Frontal cortex (tissue), 3 donors: ENCODE measurements at regions not wholly inside any gene's neighbourhood (a gene's known extent, or its start where the extent isn't known, plus 50 kb on each side); places are given as distances from the start of the nearest gene placed in this dataset.
"Not testable (repeated sequence)": the region's sequence is repeated elsewhere in the genome, so short reads cannot be mapped to it uniquely, and the experiment has no call there.

Experiments used
- DNase-seq, 2 donors: peaks; one replicate each; pipeline ENCODE4 v3.0.0; 2012; ENCODE audit warnings: low spot score in 2 of 2
- FAIRE-seq: peaks from 2 replicates; lab custom pipeline; 2012; peaks lifted over from hg19 to GRCh38; lab: Jason Lieb, UNC
- donor health status: control.
- donor health status: control.
- donor health status: control.

DNA sequence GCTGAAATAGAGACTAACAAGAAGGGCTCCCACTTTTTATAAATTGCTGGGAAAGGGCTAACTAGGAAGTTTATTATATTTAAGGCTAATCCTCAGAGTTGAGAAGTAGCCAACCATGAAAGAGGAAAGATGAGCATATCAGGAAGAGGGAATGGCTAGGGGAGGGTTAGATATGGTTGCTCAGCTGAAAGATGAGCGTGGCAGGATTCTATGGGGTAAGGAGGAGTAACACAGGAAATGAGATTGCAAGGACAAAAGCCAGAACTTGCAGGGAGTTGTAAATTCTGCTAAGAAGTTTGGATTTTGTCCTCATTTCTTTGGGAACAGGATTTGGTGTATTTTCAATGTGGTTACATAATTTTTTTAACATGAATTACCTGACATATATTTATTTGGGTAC, 127.4 kb upstream of the ATP2B1 start:
- DNase-seq, result no peak
- no peak for FAIRE-seq

- no peak for FAIRE-seq
Observed at GRCh38 chr12:89834676-89835075, 126.0 kb upstream of the ATP2B1 start.

GRCh38 chr12:89833337-89834252, 125.0 kb upstream of the ATP2B1 start:
- no peak for DNase-seq

More at GRCh38 chr12:89834676-89835075, 126.0 kb upstream of the ATP2B1 start:
- DNase-seq, result no peak

GRCh38 chr12:89832336-89832735, 123.7 kb upstream of the ATP2B1 start:
- no peak for DNase-seq

More at GRCh38 chr12:89833337-89834252, 125.0 kb upstream of the ATP2B1 start:
- FAIRE-seq, result no peak

DNA sequence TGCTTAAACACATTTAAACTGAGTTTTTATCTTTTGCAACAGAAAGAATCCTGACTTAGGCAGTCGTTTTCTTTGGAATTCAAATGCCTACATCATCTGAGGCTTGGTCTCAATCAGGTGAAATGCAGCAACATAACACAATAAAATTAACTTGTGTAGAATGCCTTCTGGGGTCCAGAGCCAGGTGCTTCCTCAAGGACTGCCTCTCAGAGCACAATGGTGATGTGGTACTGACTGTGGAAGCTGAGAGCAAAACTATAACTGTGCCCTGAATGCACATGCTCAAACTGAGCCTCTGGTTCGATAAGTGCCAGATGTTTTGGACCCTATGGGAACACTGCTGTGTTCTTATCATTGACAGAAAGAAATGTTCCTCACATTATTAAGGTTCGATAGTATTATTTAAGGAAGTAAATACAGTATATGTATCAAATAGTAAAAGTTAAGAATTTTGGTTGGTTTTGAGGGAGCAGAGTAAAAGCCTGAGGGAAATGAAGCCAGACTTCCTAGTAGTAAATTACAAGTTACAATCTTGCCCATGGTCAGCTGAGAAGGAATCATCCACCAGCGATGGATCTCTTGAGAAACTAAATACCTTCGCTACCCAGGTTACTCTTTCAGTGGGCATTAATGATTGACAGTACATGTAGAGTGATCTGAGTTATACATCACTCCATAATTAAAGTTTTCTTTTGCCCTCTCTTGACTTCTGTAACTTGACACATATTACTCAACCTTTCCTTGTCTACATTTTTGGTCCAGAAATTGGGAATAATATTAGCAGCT, 122.9 kb upstream of the ATP2B1 start:
- no peak for FAIRE-seq
- DNase-seq, result no peak

More at GRCh38 chr12:89832336-89832735, 123.7 kb upstream of the ATP2B1 start:
- no peak for FAIRE-seq

- FAIRE-seq, result no peak
- no peak for DNase-seq
Observed at GRCh38 chr12:89829434-89829975, 120.9 kb upstream of the ATP2B1 start.

GRCh38 chr12:89828575-89828974, 119.9 kb upstream of the ATP2B1 start:
- FAIRE-seq, result no peak

GRCh38 chr12:89827592-89827991, 119.0 kb upstream of the ATP2B1 start:
- DNase-seq (no peak), FAIRE-seq (no peak)

More at GRCh38 chr12:89828575-89828974, 119.9 kb upstream of the ATP2B1 start:
- no peak for DNase-seq

GRCh38 chr12:89826468-89826867, 117.8 kb upstream of the ATP2B1 start:
- DNase-seq, result no peak
- FAIRE-seq, result no peak

DNA sequence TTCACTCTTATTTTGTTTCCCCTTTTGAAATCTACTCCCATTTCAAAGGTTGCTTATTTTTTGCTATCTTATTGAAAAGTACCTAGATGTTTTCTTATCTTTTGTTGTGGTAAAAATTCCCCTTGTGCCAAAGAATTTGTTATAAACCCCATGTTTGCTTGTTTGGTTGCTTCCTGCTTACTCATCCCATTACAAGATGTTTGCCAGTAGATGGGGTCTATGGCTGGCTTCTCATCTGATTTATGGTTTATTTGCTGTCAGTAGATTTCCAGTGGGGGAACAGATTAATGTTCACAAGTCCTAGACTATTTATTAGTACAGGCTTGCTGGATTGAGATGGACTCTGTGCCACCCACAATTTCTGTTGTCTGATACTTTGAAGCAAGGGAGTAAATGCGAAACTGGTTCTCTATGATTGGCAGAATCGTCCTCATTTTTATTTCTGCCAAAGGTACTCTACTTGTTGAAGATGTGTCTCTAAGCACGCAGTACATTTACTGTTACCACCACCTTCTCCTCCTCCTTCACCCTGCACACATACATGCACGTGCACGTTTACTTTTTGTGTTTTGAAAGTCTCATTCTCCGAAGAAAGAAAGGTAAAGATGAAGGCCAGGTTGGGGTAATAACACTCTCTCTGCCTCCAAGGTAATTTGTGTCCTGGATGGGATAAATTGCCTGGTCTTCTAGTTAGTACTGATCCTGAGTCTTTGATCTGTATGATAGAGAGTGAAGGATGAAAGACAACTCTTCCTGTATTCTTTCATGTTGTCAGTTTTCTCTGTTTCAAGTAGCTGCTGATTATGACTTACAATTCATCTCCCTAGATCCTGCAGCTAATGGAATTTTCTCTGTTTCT, 117.2 kb upstream of the ATP2B1 start:
- no peak for FAIRE-seq
- DNase-seq, result no peak

DNA sequence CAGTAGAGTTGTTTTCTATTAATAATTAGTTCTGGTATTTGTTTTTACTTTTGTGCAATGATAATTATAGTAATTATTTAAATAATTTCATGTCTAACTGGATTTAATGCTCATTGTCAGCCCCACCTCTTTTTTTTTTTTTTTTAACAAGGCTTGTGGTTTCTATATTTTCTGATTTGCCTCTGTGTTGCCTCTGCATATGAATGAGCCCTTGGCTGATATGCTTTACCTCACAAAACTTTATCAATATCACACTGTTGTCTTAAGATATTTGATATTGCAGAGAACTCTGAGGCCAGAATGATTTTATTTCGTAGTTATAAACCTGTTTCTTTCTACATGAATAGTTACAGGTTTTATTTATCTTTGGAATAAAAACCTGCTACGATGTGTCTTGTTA, 116.2 kb upstream of the ATP2B1 start:
- FAIRE-seq (no peak), DNase-seq (no peak)

DNA sequence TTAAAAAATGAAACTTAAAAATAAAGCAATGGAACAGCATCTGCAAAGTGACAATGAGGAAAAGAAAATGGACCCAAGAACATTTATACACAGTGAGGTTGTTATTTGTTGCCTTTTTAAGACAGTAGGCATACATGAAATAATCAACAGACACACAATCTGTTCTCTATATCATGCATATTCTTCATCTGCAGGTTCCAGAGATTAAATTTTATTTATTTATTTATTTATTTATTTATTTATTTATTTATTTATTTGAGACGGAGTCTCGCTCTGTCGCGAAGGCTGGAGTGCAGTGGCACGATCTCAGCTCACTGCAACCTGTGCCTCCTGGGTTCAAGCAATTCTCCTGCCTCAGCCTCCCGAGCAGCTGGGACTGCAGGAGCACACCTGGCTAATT, 114.4 kb upstream of the ATP2B1 start:
- DNase-seq, FAIRE-seq: not testable (repeated sequence)

DNA sequence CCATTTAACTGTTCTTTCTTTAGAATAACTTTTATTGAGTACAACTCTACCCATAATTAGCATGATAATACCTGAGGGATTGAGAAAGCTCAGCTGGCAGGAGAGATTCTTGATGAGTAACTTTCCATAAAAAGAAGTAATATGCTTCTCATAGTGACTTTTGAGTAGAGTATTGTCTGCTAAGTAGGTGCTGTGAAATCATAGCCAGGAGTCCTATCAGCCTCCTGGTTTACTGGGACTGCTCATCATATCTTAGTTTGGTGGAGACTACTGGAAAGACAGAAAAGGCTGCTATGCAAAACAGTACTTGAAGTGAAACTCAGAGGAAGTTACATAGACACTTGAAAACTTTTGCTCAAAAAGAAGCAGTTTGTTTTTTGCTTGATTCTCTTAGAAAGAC, 113.3 kb upstream of the ATP2B1 start:
- no peak for FAIRE-seq
- no peak for DNase-seq

DNA sequence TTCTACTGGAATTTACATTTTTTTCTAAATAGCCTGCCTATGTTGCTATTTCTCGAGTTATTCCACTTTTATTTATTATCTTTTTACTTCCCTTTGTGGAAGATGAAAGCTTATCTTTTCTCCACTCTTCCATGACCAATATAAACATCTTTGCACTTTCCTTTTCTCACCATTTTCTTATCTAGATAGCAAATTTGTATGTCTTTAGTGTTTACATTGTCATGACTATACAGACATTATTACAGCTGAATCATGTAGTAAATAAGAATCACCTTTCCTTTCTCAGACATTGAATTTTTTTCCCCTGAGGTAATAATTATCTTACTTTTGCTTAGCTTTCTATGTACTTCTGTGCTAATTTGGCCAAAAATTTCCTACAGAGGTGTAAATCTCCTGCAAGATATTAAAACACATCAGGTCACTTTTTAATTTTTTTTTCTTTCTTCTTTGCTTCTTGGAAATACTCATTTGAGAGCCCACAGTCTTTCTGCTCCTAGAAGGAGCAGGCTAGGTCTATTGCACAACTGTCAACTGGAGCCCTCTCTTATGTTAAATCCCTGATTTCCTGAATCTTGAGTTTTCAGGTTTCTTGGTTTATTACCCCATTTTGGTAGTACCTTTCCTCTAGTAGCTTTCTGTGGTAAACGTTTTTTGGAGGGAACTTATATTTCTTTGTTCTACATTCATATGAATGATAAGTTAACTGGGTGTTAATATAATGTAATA, 109.0 kb upstream of the ATP2B1 start:
- DNase-seq (no peak), FAIRE-seq (no peak)

GRCh38 chr12:89815225-89815624, 106.6 kb upstream of the ATP2B1 start:
- DNase-seq (no peak), FAIRE-seq (no peak)

- FAIRE-seq (no peak), DNase-seq (no peak)
Observed at GRCh38 chr12:89803412-89803811, 94.8 kb upstream of the ATP2B1 start.

DNA sequence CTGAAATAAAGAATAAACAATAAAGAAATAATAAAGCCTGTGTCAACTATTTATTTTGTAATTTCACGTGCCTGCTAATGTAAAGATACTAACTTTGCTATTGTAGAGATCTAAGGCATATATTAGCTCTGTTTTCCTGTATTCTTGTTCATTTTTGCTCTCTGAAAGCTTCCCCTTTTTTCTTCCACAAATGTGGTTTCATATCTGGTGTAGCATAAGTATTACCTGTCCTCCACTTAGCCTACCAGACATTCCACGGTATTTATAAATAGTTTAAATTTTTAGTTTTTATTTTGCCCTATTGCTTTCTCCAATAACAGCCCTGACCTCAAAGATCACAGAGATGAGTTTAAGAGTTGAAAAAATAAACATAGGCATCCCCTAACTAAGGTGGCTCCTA, 92.6 kb upstream of the ATP2B1 start:
- no peak for DNase-seq
- no peak for FAIRE-seq

- DNase-seq (no peak), FAIRE-seq (no peak)
Observed at GRCh38 chr12:89800435-89800834, 91.8 kb upstream of the ATP2B1 start.

DNA sequence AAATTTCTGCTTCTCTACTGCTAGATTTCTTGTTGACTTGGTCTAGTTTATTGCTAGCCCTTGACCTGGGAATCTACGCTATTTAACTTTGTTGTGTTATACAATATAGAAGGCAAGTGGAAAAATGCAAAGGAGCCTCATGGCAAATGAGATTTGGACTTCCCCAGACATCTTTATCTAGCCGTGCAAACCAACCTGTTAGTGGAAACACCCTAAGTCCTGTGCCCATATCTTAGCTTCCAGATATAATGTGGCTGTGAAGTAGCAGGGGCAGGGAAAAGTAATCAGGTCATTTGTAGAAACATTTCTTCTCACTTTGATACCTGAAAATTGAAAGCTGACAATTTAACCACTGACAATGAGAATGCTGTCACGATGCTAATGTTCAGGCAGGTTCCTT, 90.7 kb upstream of the ATP2B1 start:
- no peak for FAIRE-seq
- no peak for DNase-seq
